ENCODE measurements at regions not wholly inside any gene's neighbourhood (a gene's known extent, or its start where the extent isn't known, plus 50 kb on each side); places are given as distances from the start of the nearest gene placed in this dataset.

DNA sequence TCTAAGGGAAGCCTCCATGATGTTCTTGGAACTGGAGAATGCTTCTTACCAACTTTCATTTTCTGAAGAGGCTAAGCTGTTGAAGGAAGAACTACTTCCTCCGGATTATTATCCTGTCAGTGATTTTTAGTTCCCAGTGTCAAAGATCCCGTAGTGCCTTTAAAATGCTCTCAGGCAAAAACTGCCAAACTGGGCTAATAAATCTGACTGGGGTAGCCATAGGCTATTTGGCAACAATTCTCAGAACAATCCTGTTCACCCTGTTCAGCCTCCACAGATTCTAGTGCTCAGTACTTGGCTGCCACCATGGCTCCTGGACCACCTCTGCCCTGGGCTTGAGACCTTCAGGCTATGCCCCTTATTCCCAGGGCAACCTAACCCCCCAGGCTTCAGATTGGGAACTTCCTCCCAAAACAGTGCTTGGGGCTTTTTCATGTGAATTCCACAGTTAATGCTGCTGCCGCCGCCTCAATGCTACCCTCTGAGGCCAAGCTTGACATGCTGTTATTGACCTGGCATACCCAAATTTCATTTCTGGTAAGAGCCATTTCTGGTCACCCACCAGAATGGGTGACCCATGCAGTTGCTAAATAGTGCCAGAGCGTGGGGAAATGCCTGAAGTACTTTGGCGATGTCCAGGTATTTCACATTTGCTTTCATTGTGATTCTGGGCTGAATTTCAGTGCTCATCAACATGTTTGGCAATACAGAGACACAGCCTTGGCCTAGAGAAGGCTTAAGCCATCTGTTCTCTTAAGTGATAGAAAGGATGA is 110.0 kb upstream of the ARHGAP5 start:
- DNase-seq = no peak

- no peak for DNase-seq
These were observed 109.5 kb upstream of the ARHGAP5 start for GRCh38 chr14:31967669-31967975.

GRCh38 chr14:31968107-31968810 is 108.8 kb upstream of the ARHGAP5 start:
- no peak for DNase-seq

DNA sequence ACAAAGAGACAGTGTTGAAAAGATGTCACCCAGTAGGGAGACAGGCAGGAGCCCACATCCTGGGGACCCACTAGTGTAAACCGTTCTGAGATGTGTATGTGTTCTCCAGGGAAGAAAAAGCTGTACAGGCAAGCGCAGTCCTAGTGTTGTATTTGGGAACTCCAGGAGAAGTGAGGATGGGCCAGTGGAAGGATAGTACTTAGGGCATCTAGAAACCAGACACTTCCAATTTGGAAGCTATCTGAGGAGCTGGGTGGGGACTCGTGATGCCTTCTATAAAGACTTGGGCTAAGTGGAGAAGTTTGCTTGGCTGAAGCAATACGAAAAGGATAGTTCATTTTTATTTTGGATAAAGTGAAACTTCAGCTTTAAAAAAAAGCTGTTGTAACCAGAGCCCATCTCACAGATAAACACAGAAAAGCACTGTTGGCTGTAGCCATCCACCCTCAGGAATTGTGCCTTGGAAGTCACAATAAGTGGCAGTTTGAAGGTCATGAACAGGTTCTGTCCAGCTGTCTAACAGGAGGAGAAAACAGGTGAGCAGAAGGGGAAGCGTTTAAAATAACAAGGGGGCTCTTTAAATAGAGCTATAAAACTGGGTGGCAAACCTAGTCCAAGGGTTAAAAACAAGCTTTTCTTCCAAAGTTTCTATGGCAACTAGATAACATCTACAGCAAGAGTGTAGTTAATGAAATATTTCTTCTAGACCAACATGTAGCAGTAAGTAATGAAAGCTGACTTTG is 108.0 kb upstream of the ARHGAP5 start:
- no peak for DNase-seq

GRCh38 chr14:31969699-31970240 is 107.3 kb upstream of the ARHGAP5 start:
- no peak for DNase-seq

DNA sequence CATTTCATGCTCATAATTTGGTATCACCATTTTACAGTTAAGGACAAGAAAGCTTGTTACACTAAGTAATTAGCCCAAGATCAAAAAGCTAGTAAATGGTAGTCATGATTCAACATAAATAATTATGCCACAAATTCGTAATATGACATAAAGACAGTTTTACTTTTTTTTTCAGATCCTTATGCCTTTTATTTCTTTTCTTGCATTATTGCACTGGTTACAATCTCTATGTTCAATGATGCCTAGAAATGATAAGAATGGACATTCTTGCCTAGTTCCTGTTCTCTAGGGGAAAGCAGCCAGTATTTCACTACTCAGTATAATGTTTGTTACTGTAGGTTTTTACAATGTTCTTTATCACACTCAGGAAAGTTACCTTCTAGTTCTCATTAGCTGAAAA is 106.4 kb upstream of the ARHGAP5 start:
- no peak for DNase-seq

DNA sequence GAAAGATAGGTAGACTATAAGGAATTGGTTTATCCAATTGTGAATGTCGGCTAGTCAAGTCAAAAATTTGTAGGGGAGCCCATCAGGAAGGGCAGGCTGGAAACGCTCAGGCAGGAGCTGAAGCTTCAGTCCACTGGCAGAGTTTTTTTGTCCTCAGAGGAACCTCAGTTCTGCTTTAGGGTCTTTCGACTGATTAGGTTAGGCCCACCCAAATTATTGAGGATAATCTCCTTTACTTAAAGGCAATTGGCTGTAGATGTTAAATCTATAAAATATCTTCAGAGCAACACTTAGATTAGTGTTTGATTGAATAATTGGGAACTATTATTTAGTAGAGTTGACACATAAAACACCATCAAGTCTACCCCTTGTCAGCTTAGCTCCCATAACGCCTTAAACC is 105.5 kb upstream of the ARHGAP5 start:
- no peak for DNase-seq

GRCh38 chr14:31977001-31977556 is 100.0 kb upstream of the ARHGAP5 start:
- no peak for DNase-seq

DNA sequence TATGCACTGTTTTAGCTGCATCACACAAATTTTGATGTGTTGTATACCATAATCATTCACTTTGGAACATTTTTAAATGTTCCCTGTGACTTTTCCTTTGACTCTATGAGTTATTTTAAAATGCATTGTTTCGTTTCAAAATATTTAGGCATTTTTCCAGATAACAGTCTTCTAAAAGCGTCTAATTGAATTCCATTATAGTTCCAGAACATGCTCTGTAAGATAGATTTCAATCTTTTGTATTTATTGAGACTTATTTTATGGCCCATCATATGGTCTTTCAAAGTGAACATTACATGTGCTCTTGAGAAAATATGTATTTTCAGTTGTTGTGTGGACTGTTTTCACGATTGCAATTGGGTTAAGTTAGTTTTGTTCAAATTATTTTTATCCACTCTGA is 98.7 kb upstream of the ARHGAP5 start:
- no peak for DNase-seq

- no peak for DNase-seq
These were observed 94.5 kb upstream of the ARHGAP5 start for GRCh38 chr14:31982642-31983041.

- no peak for DNase-seq
These were observed 90.7 kb upstream of the ARHGAP5 start for GRCh38 chr14:31986405-31986804.

- DNase-seq = no peak
These were observed 89.4 kb upstream of the ARHGAP5 start for GRCh38 chr14:31987721-31988120.

DNA sequence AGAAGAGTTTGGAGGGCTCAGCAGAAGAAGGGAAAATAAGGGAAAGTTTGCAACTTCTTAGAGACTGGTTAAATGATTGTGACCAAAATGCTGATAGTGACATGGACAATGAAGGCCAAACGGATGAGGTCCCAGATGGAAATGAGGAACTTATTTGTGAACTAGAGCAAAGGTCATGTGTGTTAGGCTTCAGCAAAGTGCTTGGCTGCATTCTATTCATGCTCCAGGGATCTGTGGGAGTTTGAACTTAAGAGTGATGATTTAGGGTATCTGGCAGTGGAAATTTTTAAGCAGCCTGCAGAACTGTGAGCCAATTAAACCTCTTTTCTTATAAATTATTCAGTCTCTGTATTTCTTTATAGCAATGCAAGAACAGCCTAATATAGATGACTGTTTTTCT is 88.9 kb upstream of the ARHGAP5 start:
- no peak for DNase-seq

DNA sequence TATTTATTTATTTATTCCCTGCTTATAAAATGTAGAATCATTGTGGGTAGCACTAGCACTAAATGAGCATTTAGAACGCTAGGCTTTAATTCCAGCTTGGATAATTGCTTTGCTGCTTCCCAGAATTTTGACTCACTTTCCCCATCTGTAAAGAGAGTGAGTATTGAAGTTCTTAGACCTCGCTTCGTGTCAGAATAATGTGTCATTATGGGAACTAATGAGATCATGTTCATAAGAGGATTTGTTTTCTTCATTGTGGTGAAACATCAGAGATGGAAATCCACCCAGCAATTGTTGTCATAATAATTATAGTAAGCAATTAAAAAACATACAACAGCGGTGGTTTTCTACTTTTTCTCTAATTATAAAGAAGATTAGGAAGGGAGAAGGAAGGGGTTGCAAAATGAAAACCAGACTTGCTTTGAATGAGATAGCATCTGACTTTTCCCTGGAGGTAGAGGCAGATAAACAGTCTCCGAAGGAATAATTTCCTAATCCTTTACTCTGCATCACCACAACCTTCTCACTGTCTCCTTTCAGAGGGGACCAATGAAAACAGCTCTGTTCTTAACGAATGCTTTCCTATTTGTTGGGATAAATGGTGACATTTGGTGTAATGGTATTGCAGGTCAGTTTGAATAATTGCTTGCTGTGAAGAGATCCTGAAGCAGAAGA is 86.8 kb upstream of the ARHGAP5 start:
- DNase-seq = no peak

DNA sequence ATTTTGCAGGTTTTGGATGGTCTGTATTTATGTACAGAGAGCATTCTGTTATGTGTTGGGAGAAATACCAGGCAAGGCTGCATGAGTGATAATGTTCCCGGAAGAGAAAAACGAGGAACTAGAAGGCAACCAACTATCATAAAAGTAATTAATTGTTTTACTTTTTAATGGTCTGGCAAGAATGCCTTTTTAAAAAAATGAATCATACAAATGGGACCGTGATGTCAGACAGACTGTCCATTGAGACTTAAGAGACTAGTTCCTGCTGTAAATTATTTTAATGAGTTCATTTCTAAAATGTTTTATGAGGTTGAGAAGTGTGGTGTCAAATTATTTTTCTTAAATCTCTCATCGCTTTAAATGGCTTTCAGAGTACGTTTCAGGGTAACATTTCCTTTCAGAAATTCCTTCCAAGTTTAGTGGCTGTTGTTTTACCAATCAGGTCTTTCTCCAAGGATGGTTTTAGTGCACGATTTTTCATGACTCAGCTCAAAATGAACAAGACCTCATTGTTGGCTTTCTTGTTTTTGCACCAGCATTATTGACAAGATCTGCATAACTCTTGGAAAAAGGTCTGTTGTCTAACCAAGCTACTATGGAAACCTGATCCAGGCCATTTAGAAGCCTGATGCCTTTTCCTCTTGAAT is 86.1 kb upstream of the ARHGAP5 start:
- no peak for DNase-seq

- no peak for DNase-seq
These were observed 85.1 kb upstream of the ARHGAP5 start for GRCh38 chr14:31992011-31992447.

DNA sequence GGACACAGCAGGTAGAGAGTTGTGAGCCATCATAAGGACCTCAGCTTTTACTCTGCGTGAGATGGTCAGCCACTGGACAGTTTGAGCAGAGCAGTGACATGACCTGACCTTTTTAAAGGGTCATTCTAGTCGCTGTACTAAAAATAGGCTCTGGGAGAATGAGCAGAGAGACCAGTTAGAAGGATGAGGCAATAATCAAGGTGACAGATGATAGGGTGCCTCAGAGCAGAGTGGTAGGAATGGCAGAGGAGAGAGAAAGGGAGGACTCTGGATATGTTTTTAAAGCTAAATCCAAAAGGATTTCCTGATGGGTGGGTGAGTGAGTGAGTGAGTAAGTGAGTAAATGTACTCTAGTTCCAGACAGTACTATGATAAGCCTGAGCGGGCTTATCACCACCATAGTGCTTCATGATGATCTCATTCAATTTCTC is 83.6 kb upstream of the ARHGAP5 start:
- no peak for DNase-seq

DNA sequence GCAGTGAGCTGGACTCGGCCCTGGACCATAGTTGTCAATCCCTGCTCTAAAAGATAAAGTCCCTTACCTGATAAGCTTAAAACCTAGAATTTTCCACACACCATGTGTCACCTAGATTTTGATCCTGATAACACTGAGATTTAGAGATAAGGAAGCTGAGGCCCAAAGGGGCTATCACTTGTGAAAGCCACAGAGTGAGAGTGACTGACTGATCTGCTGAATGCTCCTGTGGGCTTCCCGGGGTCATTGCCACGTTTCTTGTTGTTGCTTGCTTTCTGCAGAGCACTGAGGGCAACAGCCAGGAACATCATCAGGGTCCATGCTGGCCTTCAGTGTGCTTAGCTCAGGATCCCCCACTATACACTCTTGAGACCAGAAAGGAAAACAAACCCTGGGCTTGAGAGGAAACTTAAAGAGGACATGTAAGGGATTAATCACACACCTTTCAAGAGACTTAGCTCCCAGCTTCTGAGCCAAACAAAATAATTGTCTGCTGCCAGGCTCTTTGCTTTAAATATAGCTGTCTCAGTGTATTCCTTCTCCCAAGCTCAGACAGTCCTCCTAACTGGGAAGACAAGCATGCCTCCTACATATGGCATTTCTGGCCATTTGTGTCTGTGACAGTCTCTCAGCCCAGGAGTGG is 82.6 kb upstream of the ARHGAP5 start:
- DNase-seq = no peak

DNA sequence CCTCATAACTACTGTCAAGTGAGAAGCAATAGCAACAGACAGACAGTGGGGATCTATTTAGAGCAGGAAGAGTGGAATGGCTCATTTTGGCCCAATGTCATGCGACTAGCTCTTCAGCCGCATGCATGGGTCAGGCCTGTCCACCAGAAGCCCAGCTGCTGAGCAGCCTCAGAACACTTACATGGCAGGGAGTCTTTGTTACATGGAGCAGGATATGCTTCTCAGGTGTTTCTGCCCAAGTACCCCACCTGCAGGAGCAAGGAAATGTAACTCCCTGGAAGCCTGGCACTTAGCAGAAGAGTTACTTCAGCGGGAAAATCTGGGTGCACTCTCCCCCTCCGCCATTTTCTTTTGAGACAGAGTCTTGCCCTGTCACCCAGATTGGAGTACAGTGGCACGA is 73.5 kb upstream of the ARHGAP5 start:
- no peak for DNase-seq

- DNase-seq = no peak
These were observed 72.8 kb upstream of the ARHGAP5 start for GRCh38 chr14:32004300-32004699.

DNA sequence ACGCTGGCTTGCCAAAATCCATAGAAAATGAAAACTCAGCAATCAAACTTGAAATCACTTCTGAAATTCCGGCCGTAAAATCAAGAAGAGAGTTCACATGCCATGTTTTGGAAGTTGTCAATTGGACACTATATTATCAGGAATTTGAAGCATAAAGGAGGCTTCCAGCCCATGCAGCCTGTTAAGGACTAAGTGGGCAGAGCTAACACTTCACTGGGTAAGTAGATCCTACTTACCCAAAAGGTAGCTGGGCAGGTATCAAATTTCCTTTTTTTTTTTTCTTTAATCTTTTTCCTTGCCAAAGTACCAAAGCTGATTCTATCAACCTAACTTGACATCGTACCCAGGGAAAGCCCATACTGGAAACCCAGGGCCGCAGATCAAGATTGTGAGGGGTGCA is 71.5 kb upstream of the ARHGAP5 start:
- no peak for DNase-seq
